Keratinocyte (primary cell): ENCODE measurements at regions not wholly inside any gene's neighbourhood (a gene's known extent, or its start where the extent isn't known, plus 50 kb on each side); places are given as distances from the start of the nearest gene placed in this dataset.

Experiments used
- DNase-seq: peaks from one replicate; pipeline ENCODE4 v3.0.0-alpha.2; 2011; ENCODE audit warnings: low read depth, missing footprints, low spot score
- FAIRE-seq: peaks from 2 replicates; lab custom pipeline; 2011; peaks lifted over from hg19 to GRCh38; lab: Jason Lieb, UNC
- H2AFZ ChIP-seq: 2 replicates; pipeline ENCODE4 v1.6.0; 2012; ENCODE audit warnings: low read length, control low read depth, inconsistent platforms; ENCODE audit not compliant: control insufficient read depth
- H3K27ac ChIP-seq: 2 replicates; pipeline ENCODE4 v1.5.1; 2011; ENCODE audit warnings: low read length; ENCODE audit not compliant: control insufficient read depth, insufficient read depth
- H3K27me3 ChIP-seq: 3 replicates; pipeline ENCODE4 v1.6.0; 2011; ENCODE audit warnings: low read length; ENCODE audit not compliant: control insufficient read depth, insufficient read depth; ENCODE audit errors: extremely low read depth
- H3K36me3 ChIP-seq, 2 experiments: 2 replicates in 1 of 2; 3 replicates in 1 of 2; pipeline ENCODE4 v1.5.1; 2011; ENCODE audit warnings: low read length in 2 of 2, mild to moderate bottlenecking in 1 of 2; ENCODE audit not compliant: control insufficient read depth in 2 of 2, insufficient read depth in 2 of 2; ENCODE audit errors: extremely low read depth in 1 of 2
- H3K4me1 ChIP-seq: 3 replicates; pipeline ENCODE4 v1.5.1; 2011; ENCODE audit warnings: low read length; ENCODE audit not compliant: control insufficient read depth, insufficient read depth; ENCODE audit errors: extremely low read depth
- H3K4me2 ChIP-seq: 3 replicates; pipeline ENCODE4 v1.6.0; 2011; ENCODE audit warnings: low read depth, low read length; ENCODE audit not compliant: control insufficient read depth, insufficient read depth; ENCODE audit errors: extremely low read depth
- H3K4me3 ChIP-seq, 3 experiments: fragments of 200-600 bp in 1 of 3; sonication (generic) in 1 of 3; 2 replicates in 2 of 3; 3 replicates in 1 of 3; pipeline ENCODE4 v1.5.1; 2011 to 2016; ENCODE audit warnings: low read length in 3 of 3, mild to moderate bottlenecking in 3 of 3, control low read depth in 2 of 3, inconsistent platforms in 1 of 3, low read depth in 1 of 3, mixed read lengths in 1 of 3, mixed run types in 1 of 3, moderate library complexity in 1 of 3; ENCODE audit not compliant: control insufficient read depth in 2 of 3, insufficient read depth in 2 of 3; ENCODE audit errors: extremely low read depth in 1 of 3
- H3K79me2 ChIP-seq: 2 replicates; pipeline ENCODE4 v1.6.0; 2012; ENCODE audit warnings: low read length; ENCODE audit not compliant: control insufficient read depth, insufficient read depth
- H3K9ac ChIP-seq: 3 replicates; pipeline ENCODE4 v1.6.0; 2011; ENCODE audit warnings: low read length; ENCODE audit not compliant: control insufficient read depth, insufficient read depth; ENCODE audit errors: extremely low read depth
- H3K9me1 ChIP-seq: 3 replicates; pipeline ENCODE4 v1.6.0; 2011; ENCODE audit warnings: low read length; ENCODE audit not compliant: control insufficient read depth, insufficient read depth; ENCODE audit errors: extremely low read depth
- H3K9me3 ChIP-seq: 2 replicates; pipeline ENCODE4 v1.5.1; 2012; ENCODE audit warnings: low read depth, low read length; ENCODE audit not compliant: control insufficient read depth
- H4K20me1 ChIP-seq: 3 replicates; pipeline ENCODE4 v1.6.0; 2011; ENCODE audit warnings: low read length; ENCODE audit not compliant: control insufficient read depth, insufficient read depth; ENCODE audit errors: extremely low read depth
- EZH2 ChIP-seq: IDR thresholded peaks from one replicate; pipeline ENCODE4 v1.6.1; 2012; ENCODE audit warnings: inconsistent platforms, mild to moderate bottlenecking, low read length, moderate library complexity
- dilution Hi-C: fragments of 300-500 bp; cut with MboI; formaldehyde crosslinking; loops from one replicate; pipeline ENCODE4 v1.7.0; 2020; ENCODE audit warnings: low sequenced_read_pairs; ENCODE audit not compliant: extremely low pct_ligation_motif_present
- TF ChIP-seq, protein P1 (sequence below), 3 experiments: IDR thresholded peaks in 1 of 3; conservative IDR thresholded peaks in 1 of 3; optimal IDR thresholded peaks in 1 of 3; 2 replicates in 2 of 3; 3 replicates in 1 of 3; pipeline versions ENCODE3 to v1.5.1; 2011; ENCODE audit warnings: low read length in 3 of 3, mild to moderate bottlenecking in 3 of 3, moderate library complexity in 2 of 3, control low read depth in 1 of 3, inconsistent platforms in 1 of 3; ENCODE audit not compliant: insufficient read depth in 2 of 3; ENCODE audit errors: extremely low read depth in 1 of 3

- H3K4me2 ChIP-seq, result no peak overlapping the region
- no peaks in the 10 kb centered on the region for H3K4me1 ChIP-seq
- no peak overlapping the region for H3K27ac ChIP-seq
- H3K27me3 ChIP-seq, result no peaks in the 10 kb centered on the region
- no peaks in the 10 kb centered on the region for H3K9me1 ChIP-seq
- H3K4me3 ChIP-seq, result no peak overlapping the region
- no peak overlapping the region for H3K9ac ChIP-seq
- no peaks in the 10 kb centered on the region for H4K20me1 ChIP-seq
- FAIRE-seq, result no peak
- H2AFZ ChIP-seq, result no peak overlapping the region
- dilution Hi-C loops, result no loop called here
- H3K79me2 ChIP-seq, result no peaks in the 10 kb centered on the region
- no peaks in the 10 kb centered on the region for H3K9me3 ChIP-seq
- DNase-seq, result no peak
- no peak for TF ChIP-seq EZH2
- TF ChIP-seq, protein P1, sequence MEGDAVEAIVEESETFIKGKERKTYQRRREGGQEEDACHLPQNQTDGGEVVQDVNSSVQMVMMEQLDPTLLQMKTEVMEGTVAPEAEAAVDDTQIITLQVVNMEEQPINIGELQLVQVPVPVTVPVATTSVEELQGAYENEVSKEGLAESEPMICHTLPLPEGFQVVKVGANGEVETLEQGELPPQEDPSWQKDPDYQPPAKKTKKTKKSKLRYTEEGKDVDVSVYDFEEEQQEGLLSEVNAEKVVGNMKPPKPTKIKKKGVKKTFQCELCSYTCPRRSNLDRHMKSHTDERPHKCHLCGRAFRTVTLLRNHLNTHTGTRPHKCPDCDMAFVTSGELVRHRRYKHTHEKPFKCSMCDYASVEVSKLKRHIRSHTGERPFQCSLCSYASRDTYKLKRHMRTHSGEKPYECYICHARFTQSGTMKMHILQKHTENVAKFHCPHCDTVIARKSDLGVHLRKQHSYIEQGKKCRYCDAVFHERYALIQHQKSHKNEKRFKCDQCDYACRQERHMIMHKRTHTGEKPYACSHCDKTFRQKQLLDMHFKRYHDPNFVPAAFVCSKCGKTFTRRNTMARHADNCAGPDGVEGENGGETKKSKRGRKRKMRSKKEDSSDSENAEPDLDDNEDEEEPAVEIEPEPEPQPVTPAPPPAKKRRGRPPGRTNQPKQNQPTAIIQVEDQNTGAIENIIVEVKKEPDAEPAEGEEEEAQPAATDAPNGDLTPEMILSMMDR (optimal IDR thresholded peaks at IDR 0.05 in 1 of 3, IDR thresholded peaks at IDR 0.05 in 1 of 3, conservative IDR thresholded peaks at IDR 0.05 in 1 of 3; ENCODE audit: extremely low read depth in 1 of 3, insufficient read depth in 2 of 3, low read length in 3 of 3), result no peak
- H3K36me3 ChIP-seq, result no peaks in the 10 kb centered on the region
Measured at GRCh38 chr12:47370421-47370820, 290.7 kb upstream of the AMIGO2 start.

GRCh38 chr12:47369085-47369484 lies 289.3 kb upstream of the AMIGO2 start:
- no peaks in the 10 kb centered on the region for H3K27me3 ChIP-seq
- FAIRE-seq, result no peak
- H3K79me2 ChIP-seq, result no peaks in the 10 kb centered on the region
- no peak for TF ChIP-seq EZH2
- TF ChIP-seq, protein P1 (optimal IDR thresholded peaks at IDR 0.05 in 1 of 3, IDR thresholded peaks at IDR 0.05 in 1 of 3, conservative IDR thresholded peaks at IDR 0.05 in 1 of 3; ENCODE audit: extremely low read depth in 1 of 3, insufficient read depth in 2 of 3, low read length in 3 of 3), result no peak
- H2AFZ ChIP-seq, result no peak overlapping the region
- no peak overlapping the region for H3K9ac ChIP-seq
- dilution Hi-C loops, result no loop called here
- H3K4me1 ChIP-seq, result no peaks in the 10 kb centered on the region
- DNase-seq, result no peak
- no peaks in the 10 kb centered on the region for H3K9me3 ChIP-seq
- H3K9me1 ChIP-seq, result no peaks in the 10 kb centered on the region
- H3K36me3 ChIP-seq, result no peaks in the 10 kb centered on the region
- no peak overlapping the region for H3K27ac ChIP-seq
- no peak overlapping the region for H3K4me3 ChIP-seq
- H4K20me1 ChIP-seq, result no peaks in the 10 kb centered on the region
- H3K4me2 ChIP-seq, result no peak overlapping the region
